ENCODE measurements at regions not wholly inside any gene's neighbourhood (a gene's known extent, or its start where the extent isn't known, plus 50 kb on each side); places are given as distances from the start of the nearest gene placed in this dataset.
A peak's percentile ranks its signal among the peaks of the same experiment; 100 is the strongest.
"Not testable (repeated sequence)": the region's sequence is repeated elsewhere in the genome, so short reads cannot be mapped to it uniquely, and the experiment has no call there.

- DNase-seq: no peak
These were observed 118.8 kb upstream of the CCND2 start for GRCh38 chr12:4154672-4155225.

- DNase-seq: peak; percentile 29
These were observed 120.1 kb upstream of the CCND2 start for GRCh38 chr12:4153343-4153892.

GRCh38 chr12:4152145-4152795 lies 121.3 kb upstream of the CCND2 start:
- no peak for DNase-seq

GRCh38 chr12:4151362-4152121 lies 122.0 kb upstream of the CCND2 start:
- no peak for DNase-seq

- DNase-seq: not testable (repeated sequence)
These were observed 123.2 kb upstream of the CCND2 start for GRCh38 chr12:4150355-4150754.

- DNase-seq: peak; percentile 59
These were observed 125.0 kb upstream of the CCND2 start for GRCh38 chr12:4148418-4149056.

- DNase-seq: no peak
These were observed 126.5 kb upstream of the CCND2 start for GRCh38 chr12:4147031-4147481.

GRCh38 chr12:4145990-4146859 lies 127.3 kb upstream of the CCND2 start:
- peak; percentile 11 for DNase-seq

GRCh38 chr12:4144676-4145075 lies 128.9 kb upstream of the CCND2 start:
- DNase-seq: no peak

- DNase-seq: peak; percentile 40
These were observed 129.7 kb upstream of the CCND2 start for GRCh38 chr12:4143896-4144295.

- DNase-seq: no peak
These were observed 132.0 kb upstream of the CCND2 start for GRCh38 chr12:4141348-4142270.

GRCh38 chr12:4140581-4141301 lies 132.8 kb upstream of the CCND2 start:
- DNase-seq: no peak

GRCh38 chr12:4139191-4139590 lies 134.4 kb upstream of the CCND2 start:
- no peak for DNase-seq

GRCh38 chr12:4138532-4138931 lies 135.0 kb upstream of the CCND2 start:
- not testable (repeated sequence) for DNase-seq

- DNase-seq: no peak
These were observed 135.5 kb upstream of the CCND2 start for GRCh38 chr12:4138051-4138450.

- DNase-seq: no peak
These were observed 136.1 kb upstream of the CCND2 start for GRCh38 chr12:4137441-4137840.

- DNase-seq: no peak
These were observed 136.5 kb upstream of the CCND2 start for GRCh38 chr12:4137015-4137414.

- DNase-seq: peak; percentile 26
These were observed 137.5 kb upstream of the CCND2 start for GRCh38 chr12:4135919-4136605.

- no peak for DNase-seq
These were observed 138.9 kb upstream of the CCND2 start for GRCh38 chr12:4134448-4135263.
